Breast epithelium (tissue), 3 donors: ENCODE measurements at regions not wholly inside any gene's neighbourhood (a gene's known extent, or its start where the extent isn't known, plus 50 kb on each side); places are given as distances from the start of the nearest gene placed in this dataset.

Experiments
- CTCF ChIP-seq, 3 donors: fragments of 450-650 bp; IDR thresholded peaks; one replicate each; pipeline ENCODE4 v1.5.1; 2016 to 2017; ENCODE audit warnings: antibody characterized with exemption in 3 of 3, mild to moderate bottlenecking in 3 of 3, moderate library complexity in 3 of 3
- POLR2A ChIP-seq: fragments of 450-650 bp; IDR thresholded peaks from one replicate; pipeline ENCODE4 v1.6.1; 2016; ENCODE audit warnings: antibody characterized with exemption, mild to moderate bottlenecking, moderate library complexity
- POLR2AphosphoS5 ChIP-seq, 3 donors: sonication (generic); formaldehyde crosslinking; IDR thresholded peaks; one replicate each; pipeline ENCODE4 v1.6.1; 2017; ENCODE audit warnings: antibody characterized with exemption in 3 of 3

- no peak for TF ChIP-seq CTCF (IDR thresholded peaks at IDR 0.05)
- TF ChIP-seq POLR2A = no peak
- TF ChIP-seq POLR2AphosphoS5 (IDR thresholded peaks at IDR 0.05) = no peak
These were observed 161.3 kb downstream of the RMI1 start for GRCh38 chr9:84141741-84142370.
